HG03060 (cell line): ENCODE measurements at regions not wholly inside any gene's neighbourhood (a gene's known extent, or its start where the extent isn't known, plus 50 kb on each side); places are given as distances from the start of the nearest gene placed in this dataset.

Experiments used
- ATAC-seq: cut with Tn5 transposase; IDR thresholded peaks from one replicate; pipeline ENCODE4 v1.9.1; 2021; ENCODE audit warnings: low read depth, moderate number of reproducible peaks; ENCODE audit not compliant: unreplicated experiment

GRCh38 chr16:80489173-80489572, 51.6 kb upstream of the DYNLRB2 start:
- ATAC-seq: no peak

GRCh38 chr16:80488167-80488566, 52.6 kb upstream of the DYNLRB2 start:
- no peak for ATAC-seq

GRCh38 chr16:80480664-80481063, 60.1 kb upstream of the DYNLRB2 start:
- ATAC-seq: no peak

DNA sequence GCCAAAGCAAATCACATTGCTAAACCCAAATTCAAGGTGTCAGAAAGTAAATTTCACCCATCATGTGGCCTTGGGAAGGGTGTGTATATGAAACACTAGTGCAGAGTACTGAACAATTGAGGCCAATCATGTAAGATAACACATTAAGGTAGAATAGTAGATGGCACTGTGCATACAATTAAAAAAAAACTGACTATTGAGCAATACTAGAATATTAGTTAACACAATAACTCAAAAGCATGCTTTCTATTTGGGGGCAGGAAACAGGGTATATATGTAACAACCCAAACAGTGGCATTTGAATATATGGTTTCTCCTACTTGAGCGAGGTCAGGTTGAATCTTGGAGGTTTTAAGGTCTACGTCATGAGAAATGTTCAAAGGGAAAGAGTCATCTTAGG, 63.0 kb upstream of the DYNLRB2 start:
- no peak for ATAC-seq

GRCh38 chr16:80468029-80468428, 72.8 kb upstream of the DYNLRB2 start:
- no peak for ATAC-seq

DNA sequence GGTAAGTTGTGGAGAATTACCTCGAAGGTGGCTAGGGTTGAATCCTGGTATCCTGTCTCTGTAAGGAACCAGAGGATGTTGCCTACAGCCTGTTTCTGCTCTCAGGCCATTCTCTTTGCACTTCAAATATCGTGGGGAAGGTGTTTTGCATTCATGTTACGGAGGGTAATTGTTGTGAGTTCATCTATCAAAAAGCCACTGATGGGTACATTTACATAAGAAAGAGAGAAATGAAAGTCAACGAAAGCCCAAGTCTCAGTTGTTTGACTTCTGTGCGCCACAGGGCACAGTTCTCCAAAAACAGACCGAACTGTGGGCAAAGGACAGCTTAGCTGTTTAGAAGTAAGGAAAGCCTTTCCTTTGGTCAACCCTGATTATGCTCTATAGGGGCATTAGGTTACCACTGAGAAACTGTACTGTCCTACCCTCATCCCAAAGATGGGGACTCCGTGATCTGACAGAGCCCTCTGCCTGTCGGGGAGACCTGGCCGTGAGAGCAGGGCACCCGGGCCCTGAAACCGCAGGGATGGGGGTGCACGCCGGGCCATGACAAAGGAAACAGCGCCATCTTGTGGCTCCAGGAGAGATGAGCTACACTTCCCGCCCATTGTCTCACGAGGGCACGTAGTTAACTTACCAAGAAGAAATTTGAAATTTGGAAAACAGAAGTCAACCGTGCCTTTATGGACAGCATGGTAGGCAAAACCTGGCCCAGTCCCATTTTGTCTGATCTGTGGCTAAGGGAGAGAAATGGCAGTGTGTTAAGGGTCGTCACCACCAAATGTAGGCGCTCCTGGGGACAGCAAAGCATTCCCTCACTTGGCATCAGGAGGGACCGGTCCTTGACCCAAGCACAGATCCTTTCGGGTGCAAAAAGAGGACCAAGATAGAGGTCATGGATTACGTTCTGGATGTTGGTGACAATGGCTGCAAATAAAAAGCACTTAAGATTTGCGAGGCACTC, 74.5 kb upstream of the DYNLRB2 start:
- ATAC-seq: no peak

DNA sequence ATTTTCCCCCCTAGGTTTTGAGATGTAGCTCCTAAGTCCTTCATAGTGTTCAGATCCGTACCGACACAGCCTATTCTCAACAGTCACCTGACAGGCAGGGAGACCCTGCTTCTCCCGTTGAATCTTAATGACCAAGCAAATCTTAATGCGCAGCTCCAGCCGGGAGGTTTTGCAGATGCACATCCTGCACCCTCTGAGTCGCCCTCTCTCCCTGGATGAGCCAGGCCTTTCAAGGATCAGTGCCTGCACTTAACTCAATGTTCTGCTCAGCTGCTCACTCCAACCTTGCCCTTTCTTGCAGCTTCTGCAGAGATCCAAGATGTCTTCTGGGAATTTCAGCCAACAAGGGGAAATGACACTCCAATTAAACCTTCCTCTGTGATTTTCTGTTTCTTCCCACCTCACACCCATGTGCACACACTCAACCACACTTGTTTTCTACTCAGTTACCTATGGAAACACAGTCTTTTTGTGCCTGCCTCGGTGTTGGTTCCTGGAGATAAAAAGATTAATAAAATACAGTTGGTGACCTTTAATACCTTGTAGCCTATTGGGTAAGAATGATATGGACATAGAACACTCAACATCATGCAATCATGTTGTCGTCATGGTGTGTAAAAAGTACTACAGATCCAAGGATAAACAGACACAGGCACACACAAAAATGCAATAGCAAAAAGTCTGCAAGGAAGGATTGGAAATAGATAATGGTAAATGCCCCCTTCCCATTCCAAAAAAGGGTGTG, 76.9 kb upstream of the DYNLRB2 start:
- no peak for ATAC-seq

DNA sequence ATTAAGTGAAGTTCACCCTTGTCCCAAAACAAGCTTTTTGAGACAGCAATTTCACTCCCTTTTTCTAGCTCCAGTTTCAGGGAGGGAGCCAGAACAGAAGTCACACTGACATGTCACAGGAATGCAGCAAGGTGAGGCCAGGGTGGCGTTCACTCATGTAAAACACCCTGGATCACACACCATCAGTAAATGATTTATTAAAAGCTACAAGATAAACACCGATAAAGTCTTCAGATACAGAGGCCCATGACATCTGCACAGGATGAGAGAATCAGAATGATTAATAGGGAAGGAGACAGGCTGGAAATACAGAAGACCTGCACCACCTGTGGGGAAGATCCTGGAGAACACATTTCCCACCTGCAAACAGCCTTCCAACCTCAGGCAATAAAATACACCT, 77.5 kb upstream of the DYNLRB2 start:
- no peak for ATAC-seq

- no peak for ATAC-seq
Measured at GRCh38 chr16:80462917-80463316, 77.9 kb upstream of the DYNLRB2 start.

GRCh38 chr16:80460988-80461387, 79.8 kb upstream of the DYNLRB2 start:
- no peak for ATAC-seq

GRCh38 chr16:80459966-80460365, 80.8 kb upstream of the DYNLRB2 start:
- no peak for ATAC-seq

DNA sequence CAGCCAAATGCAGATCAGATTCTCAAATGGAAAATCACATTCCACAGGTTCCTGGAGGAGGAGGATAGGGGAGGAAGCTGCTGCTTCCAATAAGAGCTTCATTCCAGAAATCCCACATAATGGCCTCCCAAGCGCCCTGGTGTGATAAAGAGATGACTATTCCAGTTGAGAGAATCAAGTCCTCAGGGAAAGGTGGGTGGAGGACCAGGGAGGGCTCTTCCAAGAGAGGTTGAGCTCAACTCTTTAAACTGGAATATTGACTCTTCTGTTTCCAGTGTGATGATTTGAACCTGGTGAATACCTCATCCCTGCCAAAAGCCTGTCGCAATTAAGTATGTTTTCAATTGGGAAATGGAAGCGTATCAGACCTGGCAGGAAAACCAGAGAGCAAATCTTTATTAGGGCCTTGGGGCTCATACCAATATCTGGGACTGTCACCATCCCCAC, 81.4 kb upstream of the DYNLRB2 start:
- no peak for ATAC-seq

GRCh38 chr16:80457871-80458270, 82.9 kb upstream of the DYNLRB2 start:
- no peak for ATAC-seq

GRCh38 chr16:80454802-80455201, 86.0 kb upstream of the DYNLRB2 start:
- no peak for ATAC-seq

DNA sequence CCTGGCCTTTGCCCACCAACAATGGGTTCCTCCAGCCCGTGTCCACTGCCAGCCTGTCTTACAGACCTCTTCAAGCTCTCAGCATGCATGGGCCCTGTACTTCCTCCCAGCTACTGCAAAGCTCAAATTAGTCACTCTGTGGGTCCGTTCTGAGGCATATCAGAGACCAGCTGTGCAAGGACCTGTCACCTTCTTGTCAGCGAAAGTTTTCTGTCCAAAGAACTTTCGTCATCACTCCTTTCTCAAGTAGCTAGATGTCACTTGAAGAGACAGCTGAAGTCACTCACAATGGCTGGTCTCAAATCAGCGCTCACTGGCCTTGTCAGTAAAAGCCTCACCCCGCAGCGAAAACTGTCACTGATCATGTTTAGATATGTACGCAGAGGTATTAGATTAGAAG, 91.4 kb upstream of the DYNLRB2 start:
- no peak for ATAC-seq

DNA sequence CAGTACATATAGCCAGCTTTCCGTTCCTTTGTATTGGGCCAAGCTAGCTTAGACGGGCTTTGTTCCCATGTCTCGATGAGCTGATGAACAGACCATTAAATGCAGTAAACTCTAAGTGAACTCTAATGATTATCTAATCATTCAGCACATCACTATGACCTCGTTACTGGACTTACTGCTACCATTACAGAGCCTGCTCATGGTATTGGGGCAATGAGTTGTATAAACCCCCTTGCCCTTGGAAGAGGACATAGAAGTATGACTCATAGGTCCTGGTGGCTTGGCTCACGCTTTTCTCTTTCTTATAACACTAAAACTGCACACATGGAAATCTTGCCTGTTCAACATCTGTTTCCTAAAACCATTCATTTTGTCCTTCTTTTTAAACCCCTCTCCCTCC, 93.6 kb upstream of the DYNLRB2 start:
- ATAC-seq: no peak

DNA sequence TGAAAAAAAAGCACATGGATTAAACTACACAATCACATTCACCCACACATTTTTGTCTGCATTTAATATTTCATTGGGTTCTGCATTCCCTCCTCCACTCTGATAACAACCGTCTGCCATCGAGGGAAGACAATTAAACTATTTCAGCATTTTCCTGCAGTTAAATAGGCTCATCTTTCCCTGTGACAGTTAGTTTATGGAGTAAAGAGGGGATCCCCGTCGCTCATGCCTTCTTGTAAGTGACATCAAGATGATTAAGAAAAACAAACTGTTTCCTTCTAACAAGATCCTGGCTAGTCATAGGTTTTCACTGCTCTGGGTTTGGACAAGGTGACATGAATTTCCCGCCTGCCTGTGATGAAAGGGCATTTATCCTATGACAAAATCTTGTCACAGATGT, 98.0 kb upstream of the DYNLRB2 start:
- ATAC-seq: no peak

DNA sequence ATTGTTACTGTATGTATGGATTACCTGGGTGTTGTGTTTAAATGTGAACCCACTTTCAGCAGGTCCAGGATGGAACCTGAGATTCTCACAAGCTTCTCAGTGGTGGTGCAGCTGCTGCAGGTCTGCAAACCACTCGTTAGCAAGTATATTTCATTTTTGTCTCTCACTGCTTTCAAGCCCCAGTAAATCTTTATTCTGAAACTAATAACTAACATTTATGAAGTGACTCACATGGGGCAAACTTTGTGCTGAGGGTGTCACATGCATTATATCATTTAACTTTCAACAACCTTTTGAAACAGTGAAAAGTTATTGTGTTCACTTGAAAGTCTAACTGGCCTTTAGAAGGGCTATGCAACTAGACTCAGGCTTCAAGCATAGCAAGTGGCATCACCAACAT, 98.9 kb upstream of the DYNLRB2 start:
- no peak for ATAC-seq

GRCh38 chr16:80440667-80441066, 100.1 kb upstream of the DYNLRB2 start:
- no peak for ATAC-seq

DNA sequence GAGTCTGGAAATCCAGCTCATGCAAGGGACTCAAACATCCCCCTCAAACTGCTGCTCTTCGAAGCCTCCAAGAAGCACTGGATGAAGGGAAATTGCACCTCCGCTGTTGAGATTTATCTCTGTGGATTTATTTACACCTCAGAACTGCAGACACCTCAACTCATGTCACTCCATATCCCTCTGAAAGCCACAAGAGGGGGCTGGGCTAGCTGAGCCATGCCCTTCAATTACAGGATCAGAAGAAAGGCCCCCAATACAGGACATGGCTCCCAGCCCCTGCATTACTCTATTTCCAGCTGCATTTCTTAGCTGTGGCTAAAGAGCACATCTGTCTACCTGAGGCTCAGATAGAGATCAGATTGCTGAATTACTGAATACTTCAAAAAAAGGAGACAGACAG, 103.1 kb upstream of the DYNLRB2 start:
- ATAC-seq: no peak

DNA sequence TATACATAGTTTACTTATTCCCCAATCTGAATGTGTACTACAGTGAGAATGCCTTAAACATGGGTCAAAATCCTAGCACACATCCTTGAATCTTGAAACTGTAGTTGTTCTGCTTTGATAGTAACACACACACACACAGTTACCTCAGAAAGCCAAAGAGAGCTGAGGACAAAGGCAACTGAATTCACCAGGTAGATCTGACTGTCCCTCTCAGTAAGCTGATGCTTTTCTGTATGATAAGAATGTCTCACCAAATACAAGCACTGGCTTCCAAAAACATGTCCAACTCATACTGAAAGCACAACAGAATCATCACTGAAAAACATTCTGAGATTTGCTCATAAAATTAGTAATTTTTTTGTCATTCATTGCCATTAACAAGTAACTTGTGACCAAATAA, 104.3 kb upstream of the DYNLRB2 start:
- ATAC-seq: no peak

- no peak for ATAC-seq
Measured at GRCh38 chr16:80433623-80434022, 107.2 kb upstream of the DYNLRB2 start.
